Upper lobe of left lung (tissue), 4 donors: ENCODE measurements at regions not wholly inside any gene's neighbourhood (a gene's known extent, or its start where the extent isn't known, plus 50 kb on each side); places are given as distances from the start of the nearest gene placed in this dataset.

Experiments
- POLR2A ChIP-seq, 4 donors: fragments of 450-650 bp; IDR thresholded peaks; one replicate each; pipeline ENCODE4 v1.5.1; 2016 to 2017; ENCODE audit warnings: antibody characterized with exemption in 4 of 4, mild to moderate bottlenecking in 2 of 4
- POLR2AphosphoS5 ChIP-seq, 2 donors: sonication (generic); formaldehyde crosslinking; IDR thresholded peaks; one replicate each; pipeline ENCODE4 v1.5.1; 2017; ENCODE audit warnings: antibody characterized with exemption in 2 of 2
- TF ChIP-seq, protein P1 (sequence below), 6 experiments: fragments of 450-650 bp in 4 of 6; fragments of 200-600 bp in 2 of 6; sonication (generic) in 2 of 6; IDR thresholded peaks; one replicate each; pipeline ENCODE4 v1.5.1; 2016 to 2019; ENCODE audit warnings: antibody characterized with exemption in 6 of 6

DNA sequence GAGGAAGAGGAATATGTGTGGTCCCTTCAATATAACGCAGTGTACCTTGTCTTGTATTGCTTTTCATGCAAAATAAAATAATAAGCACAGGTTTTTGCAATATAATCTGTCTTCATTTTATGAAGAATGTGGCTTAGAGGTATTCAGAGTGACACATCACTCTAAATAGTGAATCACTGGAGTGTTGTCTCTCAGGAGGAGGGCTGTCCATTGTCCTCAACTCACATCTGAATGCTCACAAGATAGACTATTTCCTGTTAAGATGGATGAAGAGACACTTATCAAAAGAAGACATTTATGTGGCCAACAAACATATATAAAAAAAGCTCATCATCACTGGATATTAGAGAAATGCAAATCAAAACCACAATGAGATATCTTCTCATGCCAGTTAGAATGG is 1147.5 kb upstream of the C9orf72 start:
- TF ChIP-seq, protein P1, sequence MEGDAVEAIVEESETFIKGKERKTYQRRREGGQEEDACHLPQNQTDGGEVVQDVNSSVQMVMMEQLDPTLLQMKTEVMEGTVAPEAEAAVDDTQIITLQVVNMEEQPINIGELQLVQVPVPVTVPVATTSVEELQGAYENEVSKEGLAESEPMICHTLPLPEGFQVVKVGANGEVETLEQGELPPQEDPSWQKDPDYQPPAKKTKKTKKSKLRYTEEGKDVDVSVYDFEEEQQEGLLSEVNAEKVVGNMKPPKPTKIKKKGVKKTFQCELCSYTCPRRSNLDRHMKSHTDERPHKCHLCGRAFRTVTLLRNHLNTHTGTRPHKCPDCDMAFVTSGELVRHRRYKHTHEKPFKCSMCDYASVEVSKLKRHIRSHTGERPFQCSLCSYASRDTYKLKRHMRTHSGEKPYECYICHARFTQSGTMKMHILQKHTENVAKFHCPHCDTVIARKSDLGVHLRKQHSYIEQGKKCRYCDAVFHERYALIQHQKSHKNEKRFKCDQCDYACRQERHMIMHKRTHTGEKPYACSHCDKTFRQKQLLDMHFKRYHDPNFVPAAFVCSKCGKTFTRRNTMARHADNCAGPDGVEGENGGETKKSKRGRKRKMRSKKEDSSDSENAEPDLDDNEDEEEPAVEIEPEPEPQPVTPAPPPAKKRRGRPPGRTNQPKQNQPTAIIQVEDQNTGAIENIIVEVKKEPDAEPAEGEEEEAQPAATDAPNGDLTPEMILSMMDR (IDR thresholded peaks at IDR 0.05), result no peak
- TF ChIP-seq POLR2A (IDR thresholded peaks at IDR 0.05), result no peak
- no peak for TF ChIP-seq POLR2AphosphoS5 (IDR thresholded peaks at IDR 0.05)
